SK-N-SH treated with all-trans-retinoic acid at 6 μM for 48 hours (cell line): ENCODE measurements at regions not wholly inside any gene's neighbourhood (a gene's known extent, or its start where the extent isn't known, plus 50 kb on each side); places are given as distances from the start of the nearest gene placed in this dataset.

Experiments
- ATAC-seq: fragments of 200-7000 bp; cut with Tn5 transposase; 3 replicates; pipeline ENCODE4 v1.9.1; 2020; ENCODE audit warnings: mild to moderate bottlenecking, moderate library complexity
- ARNTL ChIP-seq: fragments of 450-650 bp; formaldehyde crosslinking; IDR thresholded peaks from 2 replicates; pipeline ENCODE4 v1.5.0; 2020; ENCODE audit warnings: low read depth, mild to moderate bottlenecking, moderate library complexity, borderline replicate concordance
- BACH2 ChIP-seq: fragments of 250-450 bp; sonication (Bioruptor Pico); IDR thresholded peaks from 2 replicates; pipeline ENCODE4 v1.9.0; 2021; ENCODE audit warnings: mild to moderate bottlenecking, borderline replicate concordance
- CREB5 ChIP-seq: fragments of 250-450 bp; sonication (Bioruptor Pico); IDR thresholded peaks from 2 replicates; pipeline ENCODE4 v1.5.1; 2020; ENCODE audit warnings: low read depth, mild to moderate bottlenecking, moderate library complexity
- CSDC2 ChIP-seq: fragments of 250-450 bp; sonication (Bioruptor Pico); IDR thresholded peaks from 2 replicates; pipeline ENCODE4 v1.5.0; 2020; ENCODE audit warnings: mild to moderate bottlenecking, moderate library complexity
- CSRNP3 ChIP-seq: fragments of 250-450 bp; sonication (Bioruptor Pico); IDR thresholded peaks from 2 replicates; pipeline ENCODE4 v1.5.1; 2021; ENCODE audit warnings: mild to moderate bottlenecking, moderate library complexity
- ESRRG ChIP-seq: fragments of 250-450 bp; sonication (Bioruptor Pico); IDR thresholded peaks from 2 replicates; pipeline ENCODE4 v1.6.1; 2021; ENCODE audit warnings: mild to moderate bottlenecking
- GLIS3 ChIP-seq: fragments of 250-450 bp; sonication (Bioruptor Pico); IDR thresholded peaks from 2 replicates; pipeline ENCODE4 v1.5.0; 2020; ENCODE audit warnings: mild to moderate bottlenecking, moderate library complexity
- ISL1 ChIP-seq: fragments of 250-450 bp; sonication (Bioruptor Pico); IDR thresholded peaks from 2 replicates; pipeline ENCODE4 v2.1.2; 2022; ENCODE audit warnings: mild to moderate bottlenecking, moderate library complexity
- OSR1 ChIP-seq: fragments of 250-450 bp; sonication (Bioruptor Pico); IDR thresholded peaks from 2 replicates; pipeline ENCODE4 v1.8.0; 2022; ENCODE audit warnings: moderate library complexity, mild to moderate bottlenecking, inconsistent platforms
- PATZ1 ChIP-seq: fragments of 250-450 bp; sonication (Bioruptor Pico); IDR thresholded peaks from 2 replicates; pipeline ENCODE4 v1.8.0; 2020; ENCODE audit warnings: mild to moderate bottlenecking, moderate library complexity, borderline replicate concordance
- POU6F1 ChIP-seq: fragments of 250-450 bp; sonication (Bioruptor Pico); IDR thresholded peaks from 2 replicates; pipeline ENCODE4 v1.8.0; 2021; ENCODE audit warnings: low read depth, mild to moderate bottlenecking, moderate library complexity, borderline replicate concordance
- PPARA ChIP-seq: fragments of 250-450 bp; sonication (Bioruptor Pico); IDR thresholded peaks from 2 replicates; pipeline ENCODE4 v1.5.0; 2020; ENCODE audit warnings: mild to moderate bottlenecking, borderline replicate concordance
- RARB ChIP-seq: fragments of 250-450 bp; sonication (Bioruptor Pico); IDR thresholded peaks from 2 replicates; pipeline ENCODE4 v1.8.0; 2021; ENCODE audit warnings: mild to moderate bottlenecking, moderate library complexity
- TOX ChIP-seq: fragments of 250-450 bp; sonication (Bioruptor Pico); IDR thresholded peaks from 2 replicates; pipeline ENCODE4 v1.8.0; 2021; ENCODE audit warnings: mild to moderate bottlenecking, moderate library complexity, borderline replicate concordance
- TSHZ2 ChIP-seq: fragments of 250-450 bp; sonication (Bioruptor Pico); IDR thresholded peaks from 2 replicates; pipeline ENCODE4 v1.5.0; 2020; ENCODE audit warnings: mild to moderate bottlenecking, moderate library complexity
- ZC3H10 ChIP-seq: fragments of 250-450 bp; sonication (Bioruptor Pico); IDR thresholded peaks from 2 replicates; pipeline ENCODE4 v1.5.1; 2021; ENCODE audit warnings: mild to moderate bottlenecking, moderate library complexity
- ZFP3 ChIP-seq: fragments of 250-450 bp; sonication (Bioruptor Pico); IDR thresholded peaks from 2 replicates; pipeline ENCODE4 v1.5.0; 2020; ENCODE audit warnings: mild to moderate bottlenecking, moderate library complexity
- ZFP30 ChIP-seq: fragments of 450-650 bp; formaldehyde crosslinking; IDR thresholded peaks from 2 replicates; pipeline ENCODE4 v1.5.0; 2022; ENCODE audit warnings: mild to moderate bottlenecking, moderate library complexity
- ZNF70 ChIP-seq: fragments of 450-650 bp; formaldehyde crosslinking; IDR thresholded peaks from 2 replicates; pipeline ENCODE4 v1.5.0; 2020; ENCODE audit warnings: mild to moderate bottlenecking, moderate library complexity
- ZNF8 ChIP-seq: fragments of 450-650 bp; formaldehyde crosslinking; IDR thresholded peaks from 2 replicates; pipeline ENCODE4 v1.5.0; 2020; ENCODE audit warnings: mild to moderate bottlenecking, moderate library complexity

- no peak; the same call in 2 of the 3 replicates for ATAC-seq
- TF ChIP-seq ARNTL (CRISPR knock-in tag) (no peak), TSHZ2 (CRISPR knock-in tag) (no peak), GLIS3 (CRISPR knock-in tag) (no peak), POU6F1 (CRISPR knock-in tag) (no peak), OSR1 (no peak), ZNF70 (CRISPR knock-in tag) (no peak), ISL1 (CRISPR knock-in tag) (no peak), CSRNP3 (CRISPR knock-in tag) (no peak), ZC3H10 (no peak), ZFP3 (CRISPR knock-in tag) (no peak), CREB5 (CRISPR knock-in tag) (no peak), RARB (CRISPR knock-in tag) (no peak)
Measured at GRCh38 chr6:81130061-81130460, 622.4 kb downstream of the TENT5A start.

GRCh38 chr6:81128671-81129070, 623.8 kb downstream of the TENT5A start:
- TF ChIP-seq CSDC2 (CRISPR knock-in tag), result no peak
- TF ChIP-seq ISL1 (CRISPR knock-in tag), result no peak
- TF ChIP-seq PATZ1 (CRISPR knock-in tag), result no peak
- TF ChIP-seq ZNF8 (CRISPR knock-in tag), result no peak
- no peak for TF ChIP-seq GLIS3 (CRISPR knock-in tag)
- no peak for TF ChIP-seq BACH2
- TF ChIP-seq ESRRG (CRISPR knock-in tag), result no peak
- TF ChIP-seq POU6F1 (CRISPR knock-in tag), result no peak
- TF ChIP-seq TOX (CRISPR knock-in tag), result no peak
- no peak for TF ChIP-seq OSR1
- TF ChIP-seq ARNTL (CRISPR knock-in tag), result no peak
- no peak for TF ChIP-seq RARB (CRISPR knock-in tag)
- no peak for TF ChIP-seq ZFP3 (CRISPR knock-in tag)
- no peak for TF ChIP-seq ZFP30 (CRISPR knock-in tag)
- TF ChIP-seq PPARA, result no peak
- TF ChIP-seq ZC3H10, result no peak
- no peak for TF ChIP-seq CREB5 (CRISPR knock-in tag)
- ATAC-seq, result no peak
